Smooth muscle cell (in vitro differentiated cells): ENCODE measurements at regions not wholly inside any gene's neighbourhood (a gene's known extent, or its start where the extent isn't known, plus 50 kb on each side); places are given as distances from the start of the nearest gene placed in this dataset.
"Not testable (repeated sequence)": the region's sequence is repeated elsewhere in the genome, so short reads cannot be mapped to it uniquely, and the experiment has no call there.

Source experiments
- DNase-seq: peaks from one replicate; lab custom pipeline; 2025; ENCODE audit not compliant: unreplicated experiment; lab: John Stamatoyannopoulos, UW
- H2AFZ ChIP-seq: fragments of 200-600 bp; sonication (generic); 2 replicates; pipeline ENCODE4 v1.6.0; 2016; ENCODE audit warnings: antibody characterized with exemption, low read depth, mild to moderate bottlenecking
- H3F3A ChIP-seq: fragments of 200-600 bp; sonication (generic); 2 replicates; pipeline ENCODE4 v1.6.0; 2017; ENCODE audit warnings: antibody characterized with exemption, low read depth
- H3K27ac ChIP-seq: fragments of 200-600 bp; sonication (generic); 2 replicates; pipeline ENCODE4 v1.5.1; 2016; ENCODE audit warnings: low read depth, mild to moderate bottlenecking
- H3K27me3 ChIP-seq: fragments of 200-600 bp; sonication (generic); 2 replicates; pipeline ENCODE4 v1.6.1; 2016; ENCODE audit warnings: low read depth, mild to moderate bottlenecking
- H3K36me3 ChIP-seq: fragments of 200-600 bp; sonication (generic); 2 replicates; pipeline ENCODE4 v1.5.1; 2016; ENCODE audit warnings: low read depth
- H3K4me1 ChIP-seq: fragments of 200-600 bp; sonication (generic); 2 replicates; pipeline ENCODE4 v1.5.1; 2016; ENCODE audit warnings: low read depth
- H3K4me2 ChIP-seq: fragments of 200-600 bp; sonication (generic); 2 replicates; pipeline ENCODE4 v1.6.0; 2016; ENCODE audit warnings: mild to moderate bottlenecking
- H3K4me3 ChIP-seq: fragments of 200-600 bp; sonication (generic); 2 replicates; pipeline ENCODE4 v1.5.1; 2016; ENCODE audit warnings: mild to moderate bottlenecking
- H3K79me2 ChIP-seq: fragments of 200-600 bp; sonication (generic); 2 replicates; pipeline ENCODE4 v1.6.0; 2016; ENCODE audit warnings: low read depth, mild to moderate bottlenecking
- H3K9ac ChIP-seq: fragments of 200-600 bp; sonication (generic); 2 replicates; pipeline ENCODE4 v1.6.0; 2016; ENCODE audit warnings: low read depth
- H3K9me3 ChIP-seq: fragments of 200-600 bp; sonication (generic); replicated peaks from 2 replicates; pipeline ENCODE4 v1.5.1; 2016; ENCODE audit warnings: low read depth
- H4K20me1 ChIP-seq: fragments of 200-600 bp; sonication (generic); 2 replicates; pipeline ENCODE4 v1.6.0; 2016; ENCODE audit warnings: low read depth
- CTCF ChIP-seq: fragments of 200-600 bp; sonication (generic); IDR thresholded peaks from 2 replicates; pipeline ENCODE4 v1.5.1; 2017; ENCODE audit warnings: borderline replicate concordance, mild to moderate bottlenecking, antibody characterized with exemption; ENCODE audit not compliant: insufficient read depth, poor library complexity, severe bottlenecking
- WGBS: methylation state at CpG from one replicate; pipeline ENCODE4 v1.1.7; 2016; ENCODE audit warnings: low lambda C conversion rate; 5-methylcytosine and 5-hydroxymethylcytosine counted together

GRCh38 chr21:17128132-17128531 is 384.7 kb upstream of the CXADR start:
- no peaks in the 10 kb centered on the region for H3K36me3 ChIP-seq
- no peak overlapping the region for H3K4me3 ChIP-seq
- H2AFZ ChIP-seq = no peak overlapping the region
- no peaks in the 10 kb centered on the region for H4K20me1 ChIP-seq
- no peak overlapping the region for H3K4me2 ChIP-seq
- no peak for DNase-seq
- 64% methylated on average over 5 of the region's 5 CpGs for WGBS
- H3K9ac ChIP-seq = no peak overlapping the region
- H3K27me3 ChIP-seq = no peaks in the 10 kb centered on the region
- no peak overlapping the region for H3K27ac ChIP-seq
- H3K4me1 ChIP-seq = no peaks in the 10 kb centered on the region
- H3F3A ChIP-seq = no peaks in the 10 kb centered on the region
- TF ChIP-seq CTCF = no peak
- H3K79me2 ChIP-seq = no peaks in the 10 kb centered on the region
- H3K9me3 ChIP-seq = no peaks in the 10 kb centered on the region

GRCh38 chr21:17139159-17139558 is 373.7 kb upstream of the CXADR start:
- H3K4me1 ChIP-seq, DNase-seq, H3K9me3 ChIP-seq, H2AFZ ChIP-seq, H3F3A ChIP-seq, H3K27ac ChIP-seq, H4K20me1 ChIP-seq, H3K36me3 ChIP-seq, H3K4me2 ChIP-seq, H3K27me3 ChIP-seq, H3K4me3 ChIP-seq, H3K79me2 ChIP-seq, H3K9ac ChIP-seq: not testable (repeated sequence)
- 77% methylated on average over 3 of the region's 3 CpGs for WGBS

GRCh38 chr21:17139696-17140095 is 373.1 kb upstream of the CXADR start:
- Histone ChIP-seq H3F3A (no peaks in the 10 kb centered on the region), H4K20me1 (no peaks in the 10 kb centered on the region), H3K4me2 (no peak overlapping the region), H2AFZ (no peak overlapping the region), H3K36me3 (no peaks in the 10 kb centered on the region), H3K79me2 (no peaks in the 10 kb centered on the region), H3K4me3 (no peak overlapping the region), H3K9me3 (no peaks in the 10 kb centered on the region), H3K9ac (no peak overlapping the region), H3K4me1 (no peaks in the 10 kb centered on the region), H3K27me3 (no peaks in the 10 kb centered on the region), H3K27ac (no peak overlapping the region)
- 90% methylated on average over 5 of the region's 5 CpGs for WGBS
- TF ChIP-seq CTCF = no peak
- DNase-seq = no peak

- no peak overlapping the region for H2AFZ ChIP-seq
- no peaks in the 10 kb centered on the region for H3K4me1 ChIP-seq
- H4K20me1 ChIP-seq = no peaks in the 10 kb centered on the region
- H3K9me3 ChIP-seq = no peaks in the 10 kb centered on the region
- H3F3A ChIP-seq = no peaks in the 10 kb centered on the region
- TF ChIP-seq CTCF = no peak
- whole genome bisulfite sequencing = 82% methylated on average over 5 of the region's 5 CpGs
- no peak overlapping the region for H3K4me2 ChIP-seq
- no peaks in the 10 kb centered on the region for H3K36me3 ChIP-seq
- H3K9ac ChIP-seq = no peak overlapping the region
- no peak overlapping the region for H3K27ac ChIP-seq
- no peak overlapping the region for H3K4me3 ChIP-seq
- H3K79me2 ChIP-seq = no peaks in the 10 kb centered on the region
- H3K27me3 ChIP-seq = no peaks in the 10 kb centered on the region
- DNase-seq = no peak
Observed at GRCh38 chr21:17146426-17146825, 366.4 kb upstream of the CXADR start.
